ENCODE measurements at regions not wholly inside any gene's neighbourhood (a gene's known extent, or its start where the extent isn't known, plus 50 kb on each side); places are given as distances from the start of the nearest gene placed in this dataset.

DNA sequence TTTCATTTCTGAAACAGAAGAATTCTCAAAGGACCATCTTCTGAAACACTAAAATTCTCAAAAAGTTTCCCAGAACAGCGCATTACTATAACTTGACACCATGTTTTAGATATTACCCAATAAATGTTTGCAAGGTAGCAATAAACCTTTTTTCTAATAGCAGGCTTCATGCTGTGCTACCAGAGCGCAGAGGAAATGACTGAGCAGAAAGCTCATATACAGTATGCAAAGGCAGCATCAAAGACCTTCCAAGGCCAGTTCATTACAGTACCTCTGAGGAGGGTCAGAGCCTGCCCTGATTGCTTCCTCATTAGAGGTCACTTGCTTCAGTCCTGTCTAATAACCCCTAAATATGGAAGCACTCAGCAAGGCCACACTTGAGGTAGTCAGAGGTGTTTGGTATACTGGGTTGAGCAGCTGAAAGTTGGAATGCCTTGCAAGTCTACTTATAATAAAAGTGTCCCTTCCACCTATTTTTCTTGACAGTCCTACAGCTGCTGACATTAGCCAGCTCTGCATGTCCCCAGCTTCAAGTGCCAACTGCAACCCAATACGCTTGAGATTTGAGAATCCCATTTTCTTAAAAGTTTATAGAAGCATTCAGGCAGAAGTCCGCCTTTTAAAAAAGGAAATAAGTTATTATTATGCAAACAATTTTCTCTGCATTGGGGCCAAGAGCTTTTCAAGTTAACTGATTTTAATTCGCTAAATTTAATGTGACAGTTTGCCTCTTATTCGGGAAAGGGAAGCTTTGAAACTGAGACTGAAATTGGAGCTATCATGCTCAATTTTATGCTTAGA is 207.2 kb downstream of the ZC3H11B start:
- DNase-seq (ENCODE audit: low read depth in 3 of 3, low spot score in 1 of 3) = no peak

DNA sequence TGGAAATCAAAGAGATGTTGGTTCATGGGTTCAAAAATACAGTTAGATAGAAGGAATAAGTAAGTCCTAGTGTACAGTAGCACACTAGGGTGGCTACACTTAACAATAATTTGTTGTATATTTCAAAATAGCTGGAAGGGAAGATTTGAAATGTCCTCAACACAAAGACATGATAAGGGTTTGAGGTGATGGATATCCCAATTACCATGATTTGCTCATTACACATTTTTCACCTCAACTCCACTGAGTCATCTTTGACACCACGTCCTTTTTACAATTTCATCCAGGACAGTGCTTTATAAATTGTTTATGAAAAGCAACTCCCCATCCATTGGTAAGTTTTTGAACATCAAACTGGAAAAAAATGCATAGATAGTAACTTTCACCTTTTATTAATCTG is 208.3 kb downstream of the ZC3H11B start:
- no peak for DNase-seq (ENCODE audit: low read depth in 3 of 3, low spot score in 1 of 3)

DNA sequence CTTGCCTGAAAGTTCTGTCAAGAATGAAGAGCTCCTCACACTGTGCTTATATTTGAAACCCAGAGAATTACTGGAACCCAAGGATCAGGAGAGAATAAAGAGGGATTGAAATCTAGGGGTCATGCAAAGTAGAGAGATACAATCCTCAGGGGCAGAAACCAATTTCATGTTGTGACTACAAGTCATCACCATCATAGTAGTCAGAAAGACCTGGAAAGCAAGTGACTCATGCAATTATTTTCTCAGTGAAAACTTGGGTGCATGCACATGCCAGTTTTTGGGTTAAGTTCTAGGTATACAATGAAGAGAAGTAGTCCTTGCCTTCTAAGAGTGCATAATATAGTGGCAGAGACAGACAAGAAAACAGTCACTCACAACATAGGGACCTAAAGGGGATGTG is 210.0 kb downstream of the ZC3H11B start:
- no peak for DNase-seq (ENCODE audit: low read depth in 3 of 3, low spot score in 1 of 3)

DNA sequence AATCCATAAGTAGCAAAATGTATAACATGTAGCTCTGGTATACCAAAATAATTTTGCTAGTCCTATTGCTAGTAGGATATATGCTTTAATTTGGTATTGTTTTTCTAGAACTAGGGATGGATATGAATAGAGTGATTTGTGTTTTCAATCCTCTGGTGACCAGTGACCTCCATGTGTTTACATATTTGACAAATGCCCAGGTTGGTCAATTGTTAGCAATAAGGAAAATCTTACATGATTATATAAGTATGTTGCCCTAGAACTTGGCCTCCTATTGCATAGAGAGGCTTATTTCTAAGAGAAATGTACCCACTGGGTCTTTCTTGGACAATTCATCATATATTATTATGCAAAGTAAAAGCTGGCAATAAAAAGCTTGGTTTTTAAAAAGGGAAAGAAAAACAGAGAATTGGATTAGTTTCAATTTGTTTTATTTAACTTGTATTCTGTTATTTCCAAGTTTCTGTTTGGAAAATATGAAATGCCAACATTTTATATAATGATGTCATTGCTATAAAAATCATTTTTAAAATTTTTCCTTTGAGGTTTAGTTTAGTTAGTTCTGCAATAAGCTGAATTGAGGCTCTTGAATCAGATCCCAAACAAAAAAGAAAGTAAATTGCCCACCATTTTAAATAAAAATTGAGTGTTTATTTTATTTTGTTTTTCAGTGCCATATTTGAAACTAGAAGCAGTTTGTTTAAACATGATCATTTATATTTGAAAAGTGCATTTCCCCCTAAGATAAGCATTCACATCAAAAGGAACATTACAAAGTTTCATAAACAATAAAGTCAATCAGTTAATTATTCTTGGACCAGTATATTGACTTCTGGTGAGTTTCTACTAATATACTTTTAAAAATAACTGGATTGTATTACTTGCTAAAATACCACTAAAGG is 210.9 kb downstream of the ZC3H11B start:
- no peak for DNase-seq (ENCODE audit: low read depth in 3 of 3, low spot score in 1 of 3)

DNA sequence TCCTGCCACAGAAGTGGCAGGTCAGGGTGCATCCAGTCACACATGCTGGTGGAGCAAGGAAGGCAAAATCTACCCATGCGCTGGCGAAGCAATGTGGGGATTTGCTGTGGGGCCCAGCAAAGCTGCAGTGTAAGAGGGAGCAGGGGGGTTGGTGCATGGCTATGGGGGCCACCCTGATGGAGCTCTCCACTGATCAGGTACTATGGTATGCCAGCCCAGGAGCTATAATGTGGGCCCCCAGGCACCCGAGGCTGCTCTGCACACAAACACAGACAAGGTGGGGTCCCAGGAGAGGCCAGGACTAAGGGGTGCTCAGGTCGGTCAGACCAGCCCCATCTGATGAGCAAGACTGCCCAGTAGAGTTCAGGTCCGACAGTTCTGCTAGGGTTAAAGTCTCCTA is 213.5 kb downstream of the ZC3H11B start:
- no peak for DNase-seq (ENCODE audit: low read depth in 3 of 3, low spot score in 1 of 3)

DNA sequence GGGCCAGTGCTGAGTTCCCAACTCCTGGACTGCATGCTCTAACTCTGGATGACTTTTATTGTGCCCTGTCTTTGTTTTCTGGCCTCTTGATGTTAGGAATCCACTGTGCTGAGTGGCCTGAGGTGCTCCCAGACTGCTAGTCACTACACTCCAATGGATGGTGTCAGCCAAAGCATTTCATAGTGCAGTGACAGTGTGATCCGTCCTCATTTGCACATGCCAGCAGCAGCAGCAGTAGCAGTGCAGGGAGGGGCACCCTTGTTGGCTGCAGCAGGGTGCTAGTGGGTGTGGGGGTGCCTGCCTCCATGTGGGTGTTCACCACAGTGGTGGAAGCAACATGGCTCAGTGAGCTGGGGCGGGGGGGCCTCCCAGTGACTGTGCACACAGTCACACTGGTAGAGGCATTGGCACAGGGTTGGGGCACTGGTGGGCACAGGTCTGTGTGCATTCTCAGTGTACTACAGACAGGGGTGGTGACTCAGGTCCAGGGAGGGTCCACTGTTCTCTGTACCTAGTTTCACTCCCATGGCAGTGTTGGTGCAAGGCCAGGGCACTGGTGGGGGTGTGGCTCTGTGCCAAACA is 214.0 kb downstream of the ZC3H11B start:
- DNase-seq (ENCODE audit: low read depth in 3 of 3, low spot score in 1 of 3) = no peak

DNA sequence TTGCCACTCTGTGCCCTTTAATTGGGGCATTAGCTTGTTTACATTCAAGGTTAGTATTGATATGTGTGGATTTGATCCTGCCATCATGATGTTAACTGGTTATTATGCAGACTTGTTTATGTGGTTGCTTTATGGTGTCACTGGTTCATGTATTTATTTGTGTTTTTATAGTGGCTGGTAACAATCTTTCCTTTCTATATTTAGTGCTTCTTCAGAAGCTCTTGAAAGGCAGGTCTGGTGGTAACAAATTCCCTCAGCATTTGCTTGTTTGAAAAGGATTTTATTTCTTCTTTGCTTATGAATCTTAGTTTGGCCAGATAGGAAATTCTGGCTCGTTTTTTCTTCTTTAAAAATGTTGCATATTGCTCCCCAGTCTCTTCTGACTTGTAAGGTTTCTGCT is 215.4 kb downstream of the ZC3H11B start:
- no peak for DNase-seq (ENCODE audit: low read depth in 3 of 3, low spot score in 1 of 3)

DNA sequence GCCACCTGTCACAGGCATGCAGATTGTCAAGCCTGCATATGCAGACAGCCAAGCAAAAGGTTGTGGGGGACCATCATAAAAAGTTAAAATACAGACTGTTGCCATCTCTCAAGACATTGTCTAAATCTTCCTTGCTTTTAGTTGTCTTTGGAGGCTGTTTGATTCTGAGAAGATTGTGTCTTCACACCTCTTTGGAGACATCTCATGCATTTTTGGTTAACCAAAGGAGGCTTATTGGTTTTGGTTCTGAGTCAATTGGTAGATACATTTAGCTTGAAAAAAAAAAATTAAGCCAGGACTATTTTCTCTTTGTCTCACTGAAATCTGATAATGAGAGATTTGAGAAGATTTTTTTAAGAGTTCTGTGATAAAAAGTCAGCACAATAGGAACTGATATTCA is 217.6 kb downstream of the LYPLAL1 start:
- no peak for DNase-seq (ENCODE audit: low read depth in 3 of 3, low spot score in 1 of 3)

DNA sequence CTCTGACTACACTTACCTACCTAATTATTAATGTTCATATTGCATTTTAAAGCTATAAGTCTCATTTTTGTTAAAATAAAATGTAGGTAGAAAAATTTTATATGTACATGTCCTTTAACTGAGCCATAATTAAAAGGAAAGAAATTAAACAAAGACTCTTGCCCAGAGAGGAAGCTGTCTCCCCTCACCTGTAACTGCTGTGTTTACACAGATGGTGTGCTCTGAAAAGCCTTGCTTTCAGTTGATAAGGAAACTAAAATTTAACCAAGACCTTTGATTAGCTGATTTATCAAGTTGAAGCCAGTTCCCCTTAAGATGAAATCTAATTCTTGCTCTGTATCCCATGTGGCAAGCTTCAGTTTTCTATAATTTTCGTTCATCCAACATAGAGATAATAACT is 213.5 kb downstream of the LYPLAL1 start:
- DNase-seq (ENCODE audit: low read depth in 3 of 3, low spot score in 1 of 3) = no peak

DNA sequence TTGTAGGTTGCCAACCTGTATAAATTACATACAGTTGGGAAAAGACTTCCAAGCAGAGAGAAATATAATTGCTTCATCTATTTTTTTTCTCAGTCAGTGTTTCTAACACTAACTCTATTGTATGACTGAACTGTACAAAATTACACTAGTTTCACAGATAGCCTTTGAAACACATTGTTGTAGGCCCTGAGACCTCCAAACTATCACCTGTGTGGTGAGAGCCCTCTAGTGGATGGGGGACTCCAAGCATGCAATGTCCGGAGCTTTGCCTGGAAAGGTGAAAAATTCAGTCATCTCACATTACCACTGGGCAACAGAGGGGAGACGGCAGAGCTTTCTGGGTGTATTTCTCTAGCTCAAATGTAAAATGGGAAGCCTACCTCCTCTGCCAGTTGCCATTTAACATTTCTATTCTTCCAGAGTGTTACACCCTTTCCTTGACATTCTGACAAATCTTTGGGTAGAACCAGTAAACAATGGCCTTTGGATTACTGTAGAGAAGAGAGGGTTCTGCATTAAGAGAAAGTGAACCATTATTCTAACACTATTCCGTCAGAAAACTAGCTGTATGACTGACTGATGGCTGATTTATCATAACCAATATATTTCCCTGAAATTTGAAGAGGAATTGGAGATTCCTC is 212.2 kb downstream of the LYPLAL1 start:
- no peak for DNase-seq (ENCODE audit: low read depth in 3 of 3, low spot score in 1 of 3)

DNA sequence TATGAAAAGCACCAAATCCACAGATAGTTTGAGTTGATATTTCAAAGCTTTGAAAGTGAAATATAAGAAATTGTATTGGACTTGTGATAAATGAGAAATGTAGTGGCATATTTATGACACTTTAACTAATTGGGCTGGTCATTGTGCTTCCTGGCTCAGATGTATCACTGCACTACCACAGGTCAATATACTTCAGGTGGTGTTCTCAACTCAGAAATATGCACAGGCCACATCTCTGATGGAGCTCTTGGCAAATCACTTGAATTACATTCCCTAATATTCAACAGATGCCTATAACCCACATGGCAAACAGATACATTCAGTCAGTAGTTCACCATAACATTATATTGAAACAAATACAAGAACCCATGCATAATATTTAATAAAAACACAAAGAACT is 209.6 kb downstream of the LYPLAL1 start:
- DNase-seq (ENCODE audit: low read depth in 3 of 3, low spot score in 1 of 3) = no peak

DNA sequence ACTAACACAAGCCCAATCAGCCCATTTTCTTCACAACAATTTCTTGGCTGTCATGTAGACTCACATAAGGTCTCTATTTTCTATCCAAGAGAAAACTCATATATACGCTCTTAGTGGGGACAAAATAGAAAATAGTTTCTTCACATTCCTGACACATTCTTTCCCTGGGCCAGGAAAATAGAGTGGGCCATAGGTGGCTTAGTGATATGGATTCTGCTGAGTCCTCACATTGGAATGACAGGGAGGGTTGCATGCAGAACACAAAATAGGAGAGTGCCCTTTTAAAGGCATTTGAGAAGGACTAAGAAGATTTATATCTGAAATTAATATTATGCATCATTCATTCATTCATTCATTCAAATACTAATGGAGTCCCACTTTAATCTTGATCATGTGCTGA is 207.7 kb downstream of the LYPLAL1 start:
- no peak for DNase-seq (ENCODE audit: low read depth in 3 of 3, low spot score in 1 of 3)

DNA sequence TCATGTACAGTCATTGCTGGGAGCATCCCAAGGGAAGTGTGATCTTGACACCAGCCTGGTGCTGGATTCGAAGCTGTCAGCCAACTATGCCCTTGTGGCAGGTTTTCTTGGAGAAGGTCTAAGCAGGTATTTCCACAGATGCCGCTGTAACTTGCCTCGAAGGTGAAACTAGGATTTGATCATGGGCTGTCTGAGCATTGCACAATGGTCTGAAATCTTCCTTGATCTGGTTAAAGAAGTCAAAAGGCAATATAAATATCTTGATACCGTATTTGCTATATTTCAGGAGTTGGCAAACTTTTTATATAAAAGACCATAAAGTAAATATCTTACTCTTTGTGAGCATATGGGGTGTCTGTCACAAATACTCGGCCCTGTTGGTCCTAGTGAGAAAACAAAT is 206.8 kb downstream of the LYPLAL1 start:
- DNase-seq (ENCODE audit: low read depth in 3 of 3, low spot score in 1 of 3) = no peak

DNA sequence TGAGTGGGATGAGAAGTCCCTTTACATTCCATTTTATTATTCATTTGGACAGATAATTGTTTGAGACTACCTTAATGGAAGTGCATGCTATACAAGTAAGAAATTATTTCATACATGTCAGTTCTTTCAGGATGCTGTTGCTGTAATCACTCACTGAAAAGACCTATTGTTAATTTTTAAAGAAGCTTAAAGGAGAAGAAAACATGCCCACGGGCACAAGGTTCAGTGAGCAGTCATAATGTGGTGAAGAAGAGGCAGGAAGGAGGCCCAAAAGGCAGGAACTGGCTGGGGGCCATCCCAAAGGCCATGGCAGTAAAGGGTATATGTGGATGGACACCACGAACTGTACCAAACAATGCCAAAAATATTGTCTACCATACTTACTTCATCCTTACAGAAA is 206.0 kb downstream of the LYPLAL1 start:
- no peak for DNase-seq (ENCODE audit: low read depth in 3 of 3, low spot score in 1 of 3)

DNA sequence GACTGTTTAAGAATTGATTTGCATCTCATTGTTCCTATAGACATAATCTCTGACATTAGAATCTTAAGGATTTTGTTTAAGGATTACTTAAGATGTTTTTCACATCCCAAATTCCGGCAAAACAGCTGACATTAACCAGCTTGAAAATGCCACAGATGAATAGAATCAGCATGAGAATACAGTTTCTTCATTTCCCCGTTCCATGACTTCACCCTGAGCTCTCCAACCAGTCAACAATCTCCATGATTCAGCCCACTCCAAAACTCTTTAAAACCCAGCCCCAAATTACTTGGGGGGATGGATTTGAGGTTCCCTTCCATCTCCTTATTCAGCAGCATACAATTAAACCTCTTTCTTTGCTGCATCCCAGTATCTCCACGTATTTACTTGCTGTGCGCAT is 201.0 kb downstream of the LYPLAL1 start:
- DNase-seq (ENCODE audit: low read depth in 3 of 3, low spot score in 1 of 3) = no peak

DNA sequence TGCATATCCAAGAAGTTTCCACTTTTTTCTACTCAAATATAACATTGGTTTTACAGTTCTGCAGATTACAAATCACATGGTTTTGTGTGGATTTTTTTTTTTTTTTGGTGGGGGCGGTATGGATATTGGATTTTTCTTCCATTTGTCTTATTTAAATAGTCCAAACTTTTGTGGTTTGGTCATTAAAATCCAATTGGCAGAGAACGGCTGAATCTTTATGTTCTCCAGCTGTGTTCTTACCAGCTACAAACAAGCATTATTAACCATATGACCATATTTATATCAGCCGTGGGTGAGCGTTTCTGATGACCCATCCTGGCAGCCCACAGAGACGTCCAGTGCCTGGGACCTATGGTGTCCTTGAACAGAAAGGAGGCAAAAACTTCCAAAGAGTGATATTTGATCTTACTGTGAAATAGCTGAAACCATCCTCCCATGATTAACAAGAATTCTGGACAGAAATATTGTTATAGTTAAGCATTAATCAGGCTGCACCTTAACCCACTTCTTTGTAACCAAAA is 200.4 kb downstream of the LYPLAL1 start:
- no peak for DNase-seq (ENCODE audit: low read depth in 3 of 3, low spot score in 1 of 3)

DNA sequence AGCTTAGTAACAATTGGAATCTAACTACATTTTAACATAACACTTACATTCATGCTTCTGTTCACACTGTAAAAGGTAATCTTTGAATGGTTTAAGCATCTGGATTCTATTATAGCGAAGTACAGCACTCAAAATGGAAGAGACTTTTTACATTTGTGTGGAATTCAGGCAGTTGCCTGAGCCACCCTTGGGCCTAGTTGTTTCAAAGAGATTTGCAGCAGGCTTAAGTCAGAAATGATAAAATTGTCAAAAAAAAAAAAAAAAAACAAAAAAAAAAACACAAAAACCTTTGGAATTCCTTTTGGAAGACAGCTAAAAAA is 199.9 kb downstream of the LYPLAL1 start:
- DNase-seq (ENCODE audit: low read depth in 3 of 3, low spot score in 1 of 3) = no peak

DNA sequence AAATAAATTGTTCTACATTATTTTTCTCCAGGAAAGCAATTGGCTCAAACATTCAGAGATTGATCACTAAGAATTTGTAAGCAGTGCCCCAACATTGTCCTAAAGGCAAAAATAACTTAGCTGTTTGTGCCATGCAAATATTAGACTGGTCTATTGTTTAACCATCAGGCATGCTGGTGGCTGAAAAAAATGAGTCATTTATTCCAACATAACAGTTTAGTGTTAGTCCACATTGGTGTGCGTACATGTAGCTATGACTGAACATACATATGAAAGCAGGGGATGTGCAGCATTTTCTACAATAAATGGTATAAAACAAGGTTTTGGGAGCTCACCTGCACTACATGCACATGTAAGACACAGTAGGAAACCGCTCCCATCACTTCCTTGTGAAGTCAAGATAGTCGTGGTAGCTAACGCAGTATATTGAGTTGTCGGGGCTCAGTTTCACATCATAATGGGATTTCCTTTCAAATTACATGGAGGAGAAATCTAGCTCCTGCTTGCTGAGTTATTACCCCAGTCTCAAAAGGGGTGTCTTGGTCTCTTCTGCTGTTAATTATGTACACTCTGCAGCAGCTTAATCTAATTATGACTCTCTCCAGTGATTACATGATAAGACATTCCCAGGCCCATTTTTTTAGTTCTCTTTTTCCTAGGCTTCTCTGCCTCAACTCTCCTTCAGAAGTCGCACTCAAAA is 199.4 kb downstream of the LYPLAL1 start:
- no peak for DNase-seq (ENCODE audit: low read depth in 3 of 3, low spot score in 1 of 3)

DNA sequence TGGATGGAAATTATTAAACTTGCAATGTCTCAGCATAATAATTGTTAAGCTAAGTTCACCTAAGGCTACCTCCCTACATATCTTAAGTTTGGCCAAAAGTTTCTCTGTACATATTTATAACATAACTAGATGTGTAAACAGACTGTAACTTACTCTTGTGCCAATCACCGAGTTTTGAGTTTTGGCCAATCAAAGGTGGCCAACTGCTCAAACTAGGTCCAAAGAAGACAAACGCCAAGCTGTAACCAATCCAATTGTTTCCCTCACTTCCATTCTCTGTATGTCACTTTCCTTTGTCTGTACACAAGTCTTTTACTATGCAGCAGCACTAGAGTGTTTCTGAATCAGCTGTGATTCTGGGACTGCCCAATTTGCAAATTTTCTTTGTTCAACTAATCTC is 197.8 kb downstream of the LYPLAL1 start:
- DNase-seq (ENCODE audit: low read depth in 3 of 3, low spot score in 1 of 3) = no peak

DNA sequence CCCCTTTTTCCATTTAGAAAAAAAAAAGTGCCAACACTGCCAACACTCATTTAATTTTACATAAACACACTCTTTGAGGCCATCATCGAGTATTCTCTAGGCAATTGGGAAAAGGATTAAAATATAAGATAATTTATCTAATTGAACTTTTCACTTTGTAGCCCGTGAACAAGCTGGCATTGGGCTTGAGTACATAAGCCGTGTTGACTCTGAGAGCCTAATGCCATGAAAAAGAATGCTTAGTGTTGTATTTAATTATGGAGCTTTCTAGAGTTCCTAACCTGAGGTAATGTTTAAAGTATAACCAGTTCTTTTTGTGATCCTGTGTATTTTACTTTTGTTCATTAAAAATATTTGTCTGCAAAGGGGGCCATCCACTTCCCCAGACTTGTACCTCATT is 193.8 kb downstream of the LYPLAL1 start:
- DNase-seq (ENCODE audit: low read depth in 3 of 3, low spot score in 1 of 3) = no peak

DNA sequence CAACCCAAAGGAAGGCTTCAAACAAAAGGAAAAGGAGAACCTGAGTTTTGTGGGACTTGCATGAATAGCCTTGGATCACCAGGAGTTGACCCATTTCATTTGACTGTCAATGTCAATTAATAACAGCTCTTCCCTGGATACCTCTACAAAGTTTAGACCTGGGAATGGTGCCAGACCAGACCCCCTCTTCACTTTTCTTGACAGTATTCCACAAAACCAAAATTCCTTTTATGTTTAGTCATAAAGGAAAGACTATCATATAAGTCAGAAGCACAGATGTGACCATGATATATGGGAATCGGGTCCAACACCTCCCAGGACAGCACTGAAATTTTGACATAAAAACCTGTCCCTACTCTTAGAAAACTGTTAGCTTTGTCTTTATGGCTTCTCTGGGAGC is 191.8 kb downstream of the LYPLAL1 start:
- DNase-seq (ENCODE audit: low read depth in 3 of 3, low spot score in 1 of 3) = no peak
